Ovary (tissue), 3 donors: ENCODE measurements at regions not wholly inside any gene's neighbourhood (a gene's known extent, or its start where the extent isn't known, plus 50 kb on each side); places are given as distances from the start of the nearest gene placed in this dataset.

Experiments used
- CTCF ChIP-seq, 3 donors: fragments of 450-650 bp in 2 of 3; fragments of 200-600 bp in 1 of 3; IDR thresholded peaks; one replicate each; pipeline versions ENCODE4 v1.5.1 to v1.8.0; 2016 to 2022; ENCODE audit warnings: antibody characterized with exemption in 3 of 3, mild to moderate bottlenecking in 1 of 3
- EP300 ChIP-seq: sonication (generic); formaldehyde crosslinking; IDR thresholded peaks from one replicate; pipeline ENCODE4 v1.6.1; 2017; ENCODE audit warnings: antibody characterized with exemption
- POLR2A ChIP-seq: fragments of 450-650 bp; IDR thresholded peaks from one replicate; pipeline ENCODE4 v1.6.1; 2017; ENCODE audit warnings: antibody characterized with exemption, mild to moderate bottlenecking, moderate library complexity
- donor health status: DM: no; HTN: no; CAD: no.

GRCh38 chr16:64866021-64866420 lies 255.8 kb downstream of the CDH11 start:
- TF ChIP-seq CTCF (IDR thresholded peaks at IDR 0.05): no peak
- TF ChIP-seq POLR2A: no peak
- no peak for TF ChIP-seq EP300
